ENCODE measurements at regions not wholly inside any gene's neighbourhood (a gene's known extent, or its start where the extent isn't known, plus 50 kb on each side); places are given as distances from the start of the nearest gene placed in this dataset.

GRCh38 chr12:124386661-124387527 is 92.0 kb downstream of the RFLNA start:
- TF ChIP-seq EZH2phosphoT487 (IDR thresholded peaks at IDR 0.05; ENCODE audit: insufficient read depth, low read depth) (no peak), EZH2 (IDR thresholded peaks at IDR 0.05; ENCODE audit: insufficient read depth, poor library complexity, severe bottlenecking) (no peak)

Measured in GM23248 (cell line).